Renal cortex interstitium (tissue), 11 donors: ENCODE measurements at regions not wholly inside any gene's neighbourhood (a gene's known extent, or its start where the extent isn't known, plus 50 kb on each side); places are given as distances from the start of the nearest gene placed in this dataset.

ENCODE experiments used
- DNase-seq, 11 donors: peaks; one replicate each; pipeline ENCODE4 v3.0.0-alpha.2; 2013; ENCODE audit warnings: low read depth in 9 of 11, low spot score in 4 of 11; ENCODE audit errors: extremely low read depth in 1 of 11

GRCh38 chr12:127065595-127065994 lies 1201.4 kb upstream of the TMEM132C start:
- DNase-seq: no peak

GRCh38 chr12:127070515-127071157 lies 1196.3 kb upstream of the TMEM132C start:
- DNase-seq: no peak

GRCh38 chr12:127074161-127074560 lies 1192.8 kb upstream of the TMEM132C start:
- no peak for DNase-seq

- DNase-seq: no peak
These were observed 1191.0 kb upstream of the TMEM132C start for GRCh38 chr12:127075981-127076380.

GRCh38 chr12:127077262-127078045 lies 1189.5 kb upstream of the TMEM132C start:
- no peak for DNase-seq

- no peak for DNase-seq
These were observed 1188.2 kb upstream of the TMEM132C start for GRCh38 chr12:127078577-127079350.

- no peak for DNase-seq
These were observed 1187.3 kb upstream of the TMEM132C start for GRCh38 chr12:127079636-127080035.

GRCh38 chr12:127081058-127081457 lies 1185.9 kb upstream of the TMEM132C start:
- DNase-seq: no peak

- peak in 10 of 11 donors; percentile 42 to 84 (median 61) for DNase-seq
These were observed 1183.7 kb upstream of the TMEM132C start for GRCh38 chr12:127083008-127083949.

- no peak for DNase-seq
These were observed 1165.9 kb upstream of the TMEM132C start for GRCh38 chr12:127101076-127101475.

GRCh38 chr12:127106041-127106440 lies 1160.9 kb upstream of the TMEM132C start:
- DNase-seq: no peak

GRCh38 chr12:127106697-127107096 lies 1160.3 kb upstream of the TMEM132C start:
- no peak for DNase-seq

GRCh38 chr12:127107744-127108143 lies 1159.2 kb upstream of the TMEM132C start:
- no peak for DNase-seq

GRCh38 chr12:127108360-127109215 lies 1158.4 kb upstream of the TMEM132C start:
- DNase-seq: peak; percentile 2 to 32 (median 19)

GRCh38 chr12:127113945-127114344 lies 1153.0 kb upstream of the TMEM132C start:
- DNase-seq: no peak

GRCh38 chr12:127115468-127116035 lies 1151.4 kb upstream of the TMEM132C start:
- DNase-seq: no peak

- DNase-seq: no peak
These were observed 1148.7 kb upstream of the TMEM132C start for GRCh38 chr12:127118251-127118650.
